Dermis microvascular lymphatic vessel endothelial cell (primary cell): ENCODE measurements at regions not wholly inside any gene's neighbourhood (a gene's known extent, or its start where the extent isn't known, plus 50 kb on each side); places are given as distances from the start of the nearest gene placed in this dataset.

ENCODE experiments used
- DNase-seq, 2 donors: peaks; one replicate each; pipeline versions ENCODE4 v3.0.0 to v3.0.0-alpha.2; 2010; ENCODE audit warnings: low read depth in 2 of 2

DNA sequence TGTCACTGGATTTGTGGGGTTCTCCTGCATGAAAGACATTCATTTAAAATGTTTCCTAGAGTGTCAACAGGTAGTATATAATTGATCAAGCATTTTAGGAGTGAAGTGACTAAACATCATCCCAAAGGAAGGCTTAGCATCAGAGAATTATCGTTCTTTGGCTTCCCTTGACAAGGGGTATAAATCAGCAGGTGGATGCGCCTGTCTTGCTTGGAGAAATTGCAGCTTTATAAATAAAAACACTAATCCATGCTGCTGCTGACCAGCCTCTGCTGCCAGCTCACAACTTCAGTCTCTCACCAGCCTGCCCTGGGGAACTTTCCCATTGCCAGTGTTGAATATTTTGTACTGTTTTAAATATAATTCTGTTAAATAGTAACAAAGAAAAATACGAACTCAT, 1184.7 kb upstream of the TENM4 start:
- DNase-seq, result no peak

- DNase-seq, result no peak
These were observed 1181.0 kb upstream of the TENM4 start for GRCh38 chr11:80621871-80622270.

DNA sequence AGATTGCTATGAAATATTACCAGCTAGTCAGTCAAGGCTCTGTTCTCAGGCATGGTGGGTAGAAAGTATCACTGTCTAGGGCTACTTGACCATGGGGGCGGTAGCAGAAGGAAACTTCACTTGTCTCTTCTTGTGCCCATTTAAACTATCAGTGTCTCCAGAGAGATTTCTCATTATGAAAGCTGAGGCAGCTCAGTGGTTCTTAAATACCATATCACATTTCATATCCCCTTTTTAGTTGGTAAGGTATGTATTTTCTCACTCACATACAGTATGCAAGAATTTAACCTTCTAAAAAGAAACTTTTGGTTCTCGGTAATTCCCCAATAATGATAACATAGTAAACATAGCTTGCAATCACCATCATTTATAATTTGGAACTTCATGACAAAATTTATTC, 1180.0 kb upstream of the TENM4 start:
- no peak for DNase-seq

GRCh38 chr11:80617156-80617555, 1176.3 kb upstream of the TENM4 start:
- no peak for DNase-seq

DNA sequence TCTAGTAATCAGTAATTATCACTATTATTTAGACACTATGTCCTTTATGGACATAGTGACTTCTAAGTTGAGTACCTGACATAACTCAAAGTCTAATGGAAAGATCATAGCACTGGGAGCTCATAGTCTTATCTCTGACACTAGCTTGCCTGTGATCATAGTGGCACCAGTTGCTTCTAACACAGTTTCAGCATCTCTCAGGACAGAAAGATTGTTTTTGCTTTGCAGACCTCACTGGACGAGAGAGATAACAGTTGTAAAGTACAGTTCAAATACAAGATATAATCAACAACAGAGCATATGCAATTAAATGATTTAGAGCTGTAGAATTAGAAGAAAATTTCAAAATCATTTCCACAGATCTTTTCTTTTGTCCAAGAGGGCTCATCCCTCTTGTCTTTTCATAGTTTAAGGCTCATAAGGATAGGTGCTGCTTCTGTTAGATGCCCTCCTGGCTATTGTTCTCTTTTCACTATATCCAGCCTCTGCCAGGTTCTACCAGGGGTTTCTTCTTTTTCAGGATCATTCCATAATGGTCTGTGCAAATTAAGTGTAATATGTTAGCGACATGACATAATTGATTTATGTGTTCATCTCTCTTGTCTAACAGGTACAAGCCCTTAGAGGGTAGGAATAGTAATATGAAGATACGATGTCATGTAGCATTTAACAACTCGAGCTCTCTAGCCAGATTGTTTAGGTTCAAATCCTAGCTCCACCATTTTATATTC, 1175.4 kb upstream of the TENM4 start:
- no peak for DNase-seq

- DNase-seq, result no peak
These were observed 1172.8 kb upstream of the TENM4 start for GRCh38 chr11:80613655-80614054.

DNA sequence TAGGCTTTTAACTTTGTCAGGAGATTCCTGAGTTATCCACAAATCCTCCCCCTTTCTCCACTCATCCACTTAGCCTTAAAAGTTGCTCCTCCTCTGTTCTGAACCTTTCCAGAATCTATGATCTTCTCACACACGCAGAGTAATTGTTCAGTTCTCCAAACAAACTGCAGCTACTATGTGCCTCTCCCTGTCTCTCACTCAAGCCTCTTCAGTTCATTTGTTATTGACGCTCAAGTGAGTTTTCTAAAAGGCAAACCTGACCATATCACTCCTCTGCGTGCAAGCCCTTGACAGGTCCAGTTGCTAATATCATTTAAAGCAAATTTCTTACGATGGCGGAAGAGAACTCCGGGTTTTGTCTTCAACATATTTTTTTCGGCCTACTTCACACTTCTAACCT, 1169.7 kb upstream of the TENM4 start:
- DNase-seq, result no peak

DNA sequence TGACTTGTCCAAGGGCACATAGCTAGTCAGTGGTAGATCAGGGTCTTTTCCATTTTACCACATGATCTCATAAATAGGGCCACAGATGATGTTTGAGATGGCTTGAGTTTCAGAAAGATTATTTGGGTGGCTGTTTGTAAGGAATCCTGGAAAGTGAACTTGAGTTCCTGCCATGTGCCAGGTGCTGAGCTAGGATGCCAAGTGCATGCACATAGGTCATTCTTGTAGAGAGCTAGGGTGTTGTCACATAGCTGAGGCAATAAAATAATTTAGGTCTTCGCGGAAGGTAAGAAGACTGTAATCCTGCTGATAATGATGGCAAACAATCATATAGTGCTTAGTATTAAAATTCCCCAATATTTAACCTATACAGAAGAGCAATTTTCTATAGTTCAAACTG, 1162.6 kb upstream of the TENM4 start:
- no peak for DNase-seq

GRCh38 chr11:80598905-80599304, 1158.1 kb upstream of the TENM4 start:
- no peak for DNase-seq

- DNase-seq, result no peak
These were observed 1155.5 kb upstream of the TENM4 start for GRCh38 chr11:80596291-80596810.

DNA sequence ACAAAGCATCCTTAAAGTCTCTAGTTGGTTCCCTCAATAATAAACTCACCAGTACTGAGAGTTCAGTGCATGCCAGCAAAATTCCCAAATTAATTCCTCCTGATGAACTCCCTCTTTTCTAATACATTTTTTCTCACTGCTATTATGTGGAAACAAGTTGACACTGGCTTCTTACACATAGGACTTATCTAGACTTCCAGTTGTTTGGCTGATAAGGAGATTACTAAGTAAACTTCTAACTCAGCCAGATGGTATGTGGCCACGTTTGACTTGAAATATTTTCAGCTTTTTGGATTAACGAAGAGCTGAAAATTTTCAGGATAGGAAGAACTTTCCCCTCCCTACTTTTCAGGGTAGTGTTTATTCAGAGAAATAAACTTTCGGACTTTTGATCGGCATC, 1154.2 kb upstream of the TENM4 start:
- DNase-seq, result peak in 1 of 2 donors; percentile 19

DNA sequence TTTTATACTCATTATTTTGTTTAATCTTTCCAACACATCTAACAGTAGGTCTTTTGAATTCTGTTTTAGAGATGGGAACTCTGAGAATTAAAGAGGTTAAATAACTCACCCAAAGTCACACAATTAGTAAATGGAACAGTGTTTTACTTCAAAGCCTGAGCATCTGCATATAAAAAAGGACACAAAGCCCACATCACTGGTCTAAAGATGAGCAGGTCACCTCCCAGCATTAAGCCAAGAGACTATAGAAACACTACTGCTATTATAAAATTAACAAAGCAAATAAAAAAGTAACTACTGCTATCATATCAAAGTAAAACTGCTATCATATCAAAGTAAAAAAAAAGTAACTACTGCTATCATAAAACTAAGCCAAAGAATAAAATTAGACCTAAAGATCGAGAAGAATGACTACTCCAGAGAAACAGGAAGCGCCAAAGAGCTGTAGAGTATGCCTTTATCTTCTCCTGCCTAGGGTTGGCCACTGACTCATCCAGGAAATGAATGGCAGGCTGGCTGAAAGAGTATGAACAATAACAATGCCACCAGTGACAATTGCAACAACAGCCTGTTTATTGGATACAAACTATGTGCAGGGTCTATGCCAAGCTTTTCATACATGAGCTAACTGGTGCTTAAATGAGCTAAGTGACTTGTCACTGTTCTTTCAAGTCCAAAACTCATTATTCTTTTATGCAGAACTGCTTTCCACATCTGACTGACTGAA, 1153.0 kb upstream of the TENM4 start:
- peak; percentile 67 to 88 for DNase-seq

DNA sequence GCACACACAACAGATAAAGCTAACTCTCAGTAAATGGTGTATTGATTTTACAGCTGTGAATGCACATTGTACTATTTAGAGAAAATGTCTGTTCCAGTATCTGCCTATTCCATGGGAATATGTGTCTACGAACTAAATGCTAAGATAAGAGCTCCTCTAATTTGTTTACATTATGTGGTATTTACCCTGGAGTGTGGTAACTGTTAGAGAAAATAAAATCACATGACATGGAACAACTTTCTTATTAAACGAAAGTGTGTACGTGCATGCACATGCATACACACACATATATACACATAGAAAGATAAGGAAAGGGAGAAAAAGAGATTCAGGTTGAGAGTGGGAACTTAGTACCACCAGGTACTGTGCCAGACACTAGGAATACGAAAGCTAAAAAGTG, 1151.7 kb upstream of the TENM4 start:
- no peak for DNase-seq

- DNase-seq, result peak in 1 of 2 donors; percentile 23
These were observed 1147.1 kb upstream of the TENM4 start for GRCh38 chr11:80587906-80588305.

- DNase-seq, result no peak
These were observed 1145.6 kb upstream of the TENM4 start for GRCh38 chr11:80586464-80586863.

GRCh38 chr11:80584661-80585060, 1143.8 kb upstream of the TENM4 start:
- no peak for DNase-seq

GRCh38 chr11:80569832-80570231, 1129.0 kb upstream of the TENM4 start:
- no peak for DNase-seq

DNA sequence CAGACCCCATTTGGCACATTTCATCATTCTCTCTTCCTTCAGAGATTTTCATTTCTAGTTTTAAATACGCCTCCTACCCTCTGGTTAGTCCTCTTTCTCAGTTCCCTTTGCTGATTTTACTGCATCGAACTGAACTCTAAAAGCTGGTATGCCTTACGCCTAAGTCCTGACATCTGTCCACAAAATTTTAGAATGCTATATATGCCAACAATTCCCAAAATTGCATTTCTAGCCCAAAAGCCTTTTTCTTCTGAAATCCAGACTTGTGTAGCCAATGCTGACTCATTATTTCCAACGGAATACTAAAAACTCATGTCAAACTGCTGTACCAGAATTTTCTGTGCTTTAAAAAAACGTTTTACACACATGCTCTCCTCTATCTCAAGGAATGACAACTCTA, 1124.4 kb upstream of the TENM4 start:
- no peak for DNase-seq

GRCh38 chr11:80562523-80563125, 1121.8 kb upstream of the TENM4 start:
- DNase-seq, result no peak

DNA sequence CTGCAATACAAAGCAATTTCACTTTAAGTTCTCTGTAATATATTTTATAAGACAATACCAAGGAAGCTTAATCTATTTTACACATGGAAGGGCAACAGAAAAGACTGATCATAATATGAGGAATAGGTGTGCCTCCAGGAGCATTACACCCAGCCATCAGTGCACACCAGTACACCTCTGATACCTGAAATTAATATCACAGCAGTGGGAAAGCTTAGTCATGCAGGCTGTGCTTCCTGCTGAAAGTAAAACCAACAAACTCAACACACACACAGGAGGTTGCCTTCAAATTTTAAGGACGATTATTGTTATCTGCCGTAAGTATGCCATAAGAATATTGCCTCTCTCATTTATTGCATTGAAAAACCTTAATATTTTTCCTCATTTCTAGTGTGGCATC, 1119.1 kb upstream of the TENM4 start:
- DNase-seq, result no peak

- DNase-seq, result no peak
These were observed 1112.7 kb upstream of the TENM4 start for GRCh38 chr11:80553565-80553964.

GRCh38 chr11:80542704-80543103, 1101.9 kb upstream of the TENM4 start:
- no peak for DNase-seq

- no peak for DNase-seq
These were observed 1097.2 kb upstream of the TENM4 start for GRCh38 chr11:80538040-80538439.
